ENCODE measurements at regions not wholly inside any gene's neighbourhood (a gene's known extent, or its start where the extent isn't known, plus 50 kb on each side); places are given as distances from the start of the nearest gene placed in this dataset.

DNA sequence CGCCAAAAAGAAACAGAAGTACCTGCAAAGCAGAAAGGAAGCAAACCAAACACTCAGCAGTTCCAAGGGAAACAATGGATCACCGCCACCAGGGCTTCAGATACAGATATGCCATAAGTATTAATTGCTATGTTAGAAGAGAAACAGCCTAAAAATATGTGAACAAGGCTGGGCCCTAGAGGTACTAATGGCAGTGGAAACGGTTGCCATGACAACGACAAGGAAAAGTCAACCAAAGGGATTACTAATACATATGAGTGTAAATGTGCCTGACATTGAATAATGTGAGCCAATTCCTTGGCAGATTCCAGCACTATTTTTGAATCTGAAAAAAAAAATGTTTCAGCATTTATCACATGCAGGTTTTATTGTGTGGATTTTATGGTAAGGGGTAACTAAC lies 75.0 kb downstream of the CAVIN4 start:
- no TSS peak for BruUV-seq (replicated peaks)
- WGBS (ENCODE audit: low lambda C conversion rate): 3% methylated on average over 4 of the region's 4 CpGs

GRCh38 chr9:100653643-100654334 lies 75.9 kb downstream of the CAVIN4 start:
- FAIRE-seq (no peak), DNase-seq (ENCODE audit: low spot score) (no peak), ATAC-seq (no peak)
- intact Hi-C loops (cut with micrococcal nuclease; ENCODE audit: unreplicated experiment): no loop called here
- WGBS (ENCODE audit: low lambda C conversion rate): 2% methylated on average over 4 of the region's 4 CpGs
- Histone ChIP-seq H3K9me3 (ENCODE audit: low read length) (peaks cover 27% of the 10 kb centered on the region), H3K79me2 (ENCODE audit: insufficient read depth, low read length) (no peaks in the 10 kb centered on the region), H3K4me2 (ENCODE audit: low read depth, low read length) (no peak overlapping the region), H3K9ac (ENCODE audit: insufficient read depth, low read depth, low read length) (no peak overlapping the region), H3K4me3 (replicated peaks in 1 of 3; ENCODE audit: insufficient read depth in 1 of 3, low read depth in 2 of 3, low read length in 3 of 3) (no peak overlapping the region), H3K4me1 (ENCODE audit: insufficient read depth, low read length) (no peaks in the 10 kb centered on the region), H4K20me1 (ENCODE audit: insufficient read depth, low read length) (no peaks in the 10 kb centered on the region), H2AFZ (ENCODE audit: low read length) (no peak overlapping the region), H3K27me3 (ENCODE audit: control insufficient read depth in 1 of 2, insufficient read depth in 2 of 2, low read length in 2 of 2) (no peaks in the 10 kb centered on the region), H3K27ac (ENCODE audit: extremely low read length, insufficient read depth, low read length) (no peak overlapping the region), H3K36me3 (replicated peaks in 1 of 2; ENCODE audit: control insufficient read depth in 1 of 2, insufficient read depth in 2 of 2, low read length in 2 of 2) (no peaks in the 10 kb centered on the region)
- in situ Hi-C loops (cut with HindIII; ENCODE audit: extremely low pct_ligation_motif_present, low pct_unique_long_range_greater_than_20kb): no loop called here
- ChIA-PET CTCF (ENCODE audit: low intra/inter-chr PET ratio, low total read pairs) (no interaction called here), POLR2A (no interaction called here)
- BruUV-seq (replicated peaks): no TSS peak
- no peak for TF ChIP-seq TCF7 (IDR thresholded peaks at IDR 0.05; ENCODE audit: low read depth)
- no peak for TF ChIP-seq SRSF4 (IDR thresholded peaks at IDR 0.05; ENCODE audit: low read depth, low read length, poor library complexity, severe bottlenecking)
- TF ChIP-seq KDM5B (CRISPR knock-in tag; IDR thresholded peaks at IDR 0.05; ENCODE audit: borderline replicate concordance): no peak
- TF ChIP-seq MTF2 (CRISPR knock-in tag; IDR thresholded peaks at IDR 0.05; ENCODE audit: borderline replicate concordance): no peak
- TF ChIP-seq ZNF282 (IDR thresholded peaks at IDR 0.05; ENCODE audit: partially characterized antibody): no peak
- TF ChIP-seq ZNF562 (CRISPR knock-in tag; IDR thresholded peaks at IDR 0.05; ENCODE audit: borderline replicate concordance): no peak
- no peak for TF ChIP-seq SPEN (CRISPR knock-in tag; IDR thresholded peaks at IDR 0.05; ENCODE audit: low read depth)
- no peak for TF ChIP-seq ZNF577 (CRISPR knock-in tag; IDR thresholded peaks at IDR 0.05; ENCODE audit: borderline replicate concordance, low read depth)
- no peak for TF ChIP-seq SNAPC4 (CRISPR knock-in tag; IDR thresholded peaks at IDR 0.05)
- TF ChIP-seq HOXA3 (CRISPR knock-in tag; IDR thresholded peaks at IDR 0.05): no peak
- TF ChIP-seq NFE2L1 (CRISPR knock-in tag; IDR thresholded peaks at IDR 0.05; ENCODE audit: borderline replicate concordance): no peak
- no peak for TF ChIP-seq ZBTB38 (CRISPR knock-in tag; IDR thresholded peaks at IDR 0.05)

More for the DNA sequence above, 75.0 kb downstream of the CAVIN4 start:
- POLR2A ChIA-PET: no interaction called here
- Histone ChIP-seq H3K4me1 (ENCODE audit: insufficient read depth, low read length) (no peaks in the 10 kb centered on the region), H3K9me3 (ENCODE audit: low read length) (peaks cover 27% of the 10 kb centered on the region), H3K27me3 (ENCODE audit: control insufficient read depth in 1 of 2, insufficient read depth in 2 of 2, low read length in 2 of 2) (no peaks in the 10 kb centered on the region), H3K4me2 (ENCODE audit: low read depth, low read length) (no peak overlapping the region), H4K20me1 (ENCODE audit: insufficient read depth, low read length) (no peaks in the 10 kb centered on the region), H2AFZ (ENCODE audit: low read length) (no peak overlapping the region), H3K4me3 (replicated peaks in 1 of 3; ENCODE audit: insufficient read depth in 1 of 3, low read depth in 2 of 3, low read length in 3 of 3) (no peak overlapping the region), H3K79me2 (ENCODE audit: insufficient read depth, low read length) (no peaks in the 10 kb centered on the region), H3K27ac (ENCODE audit: extremely low read length, insufficient read depth, low read length) (no peak overlapping the region), H3K9ac (ENCODE audit: insufficient read depth, low read depth, low read length) (no peak overlapping the region), H3K36me3 (replicated peaks in 1 of 2; ENCODE audit: control insufficient read depth in 1 of 2, insufficient read depth in 2 of 2, low read length in 2 of 2) (no peaks in the 10 kb centered on the region)
- TF ChIP-seq DDIT3 (CRISPR knock-in tag; IDR thresholded peaks at IDR 0.05) (no peak), RFX1 (IDR thresholded peaks at IDR 0.05) (peak; percentile 34; the same call in 1 of the 2 replicates), ZNF263 (CRISPR knock-in tag; IDR thresholded peaks at IDR 0.05) (no peak), ZNF225 (CRISPR knock-in tag; IDR thresholded peaks at IDR 0.05) (no peak), ZSCAN31 (CRISPR knock-in tag; IDR thresholded peaks at IDR 0.05; ENCODE audit: low read depth) (no peak)
- in situ Hi-C loops (cut with HindIII; ENCODE audit: extremely low pct_ligation_motif_present, low pct_unique_long_range_greater_than_20kb): no loop called here
- intact Hi-C loops (cut with micrococcal nuclease; ENCODE audit: unreplicated experiment): no loop called here
- no peak for FAIRE-seq
- no peak for ATAC-seq
- CTCF ChIA-PET (ENCODE audit: low intra/inter-chr PET ratio, low total read pairs): no interaction called here
- DNase-seq (ENCODE audit: low spot score): no peak

All from HepG2 (cell line).